Kidney capillary endothelial cell (primary cell): ENCODE measurements at regions not wholly inside any gene's neighbourhood (a gene's known extent, or its start where the extent isn't known, plus 50 kb on each side); places are given as distances from the start of the nearest gene placed in this dataset.
A peak's percentile ranks its signal among the peaks of the same experiment; 100 is the strongest.
"Not testable (repeated sequence)": the region's sequence is repeated elsewhere in the genome, so short reads cannot be mapped to it uniquely, and the experiment has no call there.

Experiments used
- DNase-seq: peaks from one replicate; pipeline ENCODE4 v3.0.0-alpha.2; 2018; ENCODE audit warnings: low spot score

DNA sequence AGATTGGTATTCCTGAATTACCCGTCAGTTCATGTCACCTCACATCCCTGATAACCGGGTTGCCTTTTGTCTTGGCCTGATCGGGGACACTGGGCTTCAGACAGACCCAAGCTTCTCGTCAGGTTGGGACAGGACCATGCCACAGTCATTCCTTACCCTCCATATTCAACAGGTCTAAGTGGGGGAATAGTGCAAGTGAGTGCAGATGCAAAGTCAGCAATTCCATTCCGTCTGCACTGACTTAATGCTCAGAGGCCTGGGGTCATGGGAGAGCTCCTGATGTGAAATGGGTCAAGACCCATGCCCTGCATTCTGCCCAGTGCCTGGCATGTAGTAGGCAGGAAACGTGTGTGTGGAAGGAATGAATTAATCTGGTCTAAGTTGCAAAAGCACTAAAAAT, 95.4 kb upstream of the PITRM1 start:
- DNase-seq = no peak

DNA sequence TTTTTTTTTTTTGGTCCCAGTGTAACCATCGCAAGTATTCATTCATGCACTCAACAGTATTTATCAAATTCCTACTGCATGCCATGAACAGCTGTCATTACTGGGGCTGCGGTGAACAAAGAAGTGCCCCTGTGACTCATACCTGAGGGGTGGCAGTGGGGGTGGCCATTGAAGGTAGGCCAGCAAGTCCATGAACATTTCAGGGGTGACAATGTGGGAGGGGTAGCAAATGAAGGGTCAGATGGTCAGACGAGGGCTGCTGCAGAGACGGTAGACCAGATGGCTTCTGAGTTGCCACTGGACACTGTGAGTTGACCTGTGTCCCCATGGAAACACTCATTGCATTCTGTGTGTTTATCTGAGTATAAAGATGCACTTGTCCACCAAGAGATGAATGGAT, 92.5 kb upstream of the PITRM1 start:
- no peak for DNase-seq

DNA sequence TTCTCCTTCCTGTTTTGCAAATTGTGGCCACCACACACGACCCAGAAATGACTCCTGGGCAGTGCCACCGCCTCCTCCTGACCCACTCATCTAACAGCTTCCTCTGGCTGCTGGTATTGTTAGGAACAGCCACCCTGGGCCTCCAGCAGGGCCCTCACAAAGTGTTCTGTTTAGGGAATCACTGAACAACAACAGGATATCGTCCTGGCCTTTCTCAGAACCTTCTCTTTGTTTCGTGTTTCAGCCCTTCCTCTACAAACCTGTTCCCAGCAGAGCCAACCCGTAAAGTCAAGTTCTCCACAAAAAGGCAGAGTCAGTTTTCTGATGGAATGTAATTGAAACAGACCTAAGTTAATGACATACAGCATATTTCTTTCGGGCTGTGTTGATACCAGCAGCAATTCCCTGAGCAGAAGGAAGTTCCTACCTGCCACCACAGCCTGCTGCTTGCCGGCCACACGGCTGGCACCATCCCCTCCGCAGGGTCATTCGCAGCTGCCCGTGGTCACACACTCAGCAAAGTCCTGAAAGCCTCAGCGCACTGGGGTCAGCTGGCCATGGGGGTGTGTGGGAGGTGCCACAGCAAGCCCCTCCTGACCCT, 91.7 kb upstream of the PITRM1 start:
- DNase-seq = peak; percentile 61

DNA sequence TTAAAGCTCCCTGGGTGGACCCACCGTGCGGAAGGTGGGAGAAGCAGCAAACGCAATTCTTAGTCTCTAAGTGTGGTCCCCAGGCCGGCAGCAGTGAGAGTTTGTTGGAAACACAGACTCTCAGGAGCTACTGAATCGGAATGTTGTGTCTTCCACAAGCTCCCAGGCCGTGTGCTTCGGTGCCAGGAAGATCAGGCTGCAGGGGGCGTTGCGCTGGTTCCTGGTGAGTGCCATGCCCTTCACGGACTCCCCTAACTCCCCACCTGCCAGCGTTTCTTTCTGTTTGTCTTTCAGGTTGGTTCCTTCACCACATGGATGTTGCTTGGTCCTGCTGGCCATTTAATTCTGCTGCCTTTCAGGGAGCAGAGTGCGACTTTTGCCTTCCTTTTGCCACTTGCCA, 91.2 kb upstream of the PITRM1 start:
- no peak for DNase-seq

DNA sequence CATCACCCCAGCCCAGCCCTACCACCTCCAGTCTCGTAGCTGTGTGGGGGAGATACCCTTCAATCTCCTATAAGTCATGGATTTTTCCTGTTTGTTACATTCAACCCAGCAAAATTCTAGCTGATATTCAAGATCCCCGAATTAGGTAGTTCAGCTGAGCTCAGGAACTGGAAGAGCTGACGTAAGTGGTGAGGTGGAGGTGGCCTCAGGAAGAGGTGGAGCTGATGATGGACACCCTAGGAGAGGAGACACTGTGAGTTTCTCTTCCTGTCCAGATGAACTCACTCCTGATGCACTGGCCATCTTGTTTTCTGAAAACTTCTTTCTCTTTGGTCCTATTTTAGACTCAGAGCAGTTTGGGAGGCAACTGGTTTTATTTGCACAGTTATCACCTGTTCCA, 90.5 kb upstream of the PITRM1 start:
- DNase-seq = no peak

DNA sequence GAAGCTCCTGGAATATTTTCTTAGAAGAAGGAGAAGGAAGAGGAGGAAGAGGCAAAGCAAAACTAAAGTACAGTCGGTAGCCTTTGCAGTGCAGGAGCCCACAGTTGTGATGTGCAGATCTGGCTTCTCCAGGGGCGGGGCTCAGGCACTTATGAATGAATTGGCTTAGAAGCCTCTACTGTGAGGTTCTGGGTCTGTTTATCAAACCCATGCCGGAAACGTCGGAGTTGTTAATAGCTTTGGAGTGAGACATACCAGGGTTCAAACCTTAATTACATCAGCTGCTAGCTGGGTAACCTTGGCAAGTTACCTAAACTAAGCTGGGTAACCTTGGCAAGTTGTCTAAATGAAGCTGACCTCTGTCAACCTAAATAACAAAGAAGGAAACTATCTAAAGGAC, 89.3 kb upstream of the PITRM1 start:
- DNase-seq = no peak

DNA sequence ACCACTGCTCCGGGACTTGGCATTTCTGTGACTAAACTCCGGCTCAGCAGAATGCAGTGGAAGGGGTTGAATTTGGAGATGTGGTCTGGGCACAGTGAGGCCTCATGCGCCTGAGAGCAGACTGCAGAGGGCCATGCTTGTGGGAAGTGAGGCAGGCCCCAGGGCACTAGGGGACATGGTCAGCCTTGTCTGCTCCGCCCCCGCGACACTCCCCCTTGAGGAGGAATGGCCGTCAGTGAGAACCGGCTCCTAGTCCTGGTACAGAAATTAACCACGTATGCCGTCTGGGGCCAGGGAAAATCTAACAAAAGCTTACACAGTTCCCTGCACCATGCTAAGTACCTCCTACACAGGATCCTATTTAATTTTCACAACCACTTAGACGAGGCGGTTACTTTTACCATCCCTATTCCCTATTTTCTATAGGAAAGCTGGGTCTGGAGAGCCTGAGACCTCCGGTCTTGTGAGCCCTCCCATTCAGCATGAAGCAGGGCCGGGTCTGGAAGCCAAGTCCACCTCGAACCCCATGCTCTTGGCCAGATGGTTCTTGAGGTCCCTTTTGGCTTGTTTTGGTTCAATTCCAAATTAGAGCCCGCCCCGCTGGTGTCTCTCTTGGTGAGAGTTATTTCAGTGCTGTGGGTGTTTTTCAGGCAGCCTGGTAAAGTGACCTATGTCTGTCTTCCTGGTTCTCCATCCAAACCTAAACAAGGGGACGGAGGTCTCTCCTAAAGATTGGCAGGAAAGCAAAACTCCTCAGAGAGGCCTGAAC, 87.7 kb upstream of the PITRM1 start:
- no peak for DNase-seq

DNA sequence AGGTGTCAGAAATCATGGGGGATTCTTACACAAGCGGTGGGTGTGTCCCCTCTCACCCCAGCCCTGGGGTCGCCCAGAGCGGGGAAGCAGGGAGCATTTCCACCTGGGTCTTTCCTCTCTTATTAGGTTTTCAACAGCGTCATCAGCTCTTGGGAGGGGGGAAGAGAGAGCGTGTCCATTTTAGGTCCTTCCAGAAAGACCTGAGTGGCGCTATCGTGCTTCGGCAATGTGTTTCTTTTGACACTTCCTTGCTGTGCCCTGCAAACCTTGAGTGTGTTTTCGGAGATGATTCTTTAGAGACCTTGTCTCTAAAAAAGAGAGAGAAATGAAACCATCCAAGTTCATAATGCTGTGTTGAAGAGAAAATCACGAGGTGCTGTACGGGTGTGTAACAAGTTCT, 86.9 kb upstream of the PITRM1 start:
- no peak for DNase-seq

DNA sequence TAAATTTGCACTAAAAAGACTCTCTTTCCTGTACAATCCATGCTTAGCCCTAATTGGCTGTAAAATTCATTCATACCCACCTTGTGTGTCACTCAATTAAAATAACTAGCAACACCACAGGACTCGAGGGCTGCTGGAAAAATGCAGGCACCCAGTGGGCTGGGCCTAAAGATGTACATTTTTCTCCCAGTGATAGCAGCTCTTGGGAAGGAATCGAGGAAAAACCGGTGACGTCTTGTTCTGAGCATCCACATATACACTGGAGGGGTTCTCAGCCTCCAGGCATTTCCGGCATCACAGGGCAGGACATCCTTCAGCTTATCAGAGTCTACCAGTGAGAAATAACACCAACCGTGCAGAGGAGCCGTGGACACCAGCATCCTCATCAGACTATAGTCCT, 85.8 kb upstream of the PITRM1 start:
- no peak for DNase-seq

DNA sequence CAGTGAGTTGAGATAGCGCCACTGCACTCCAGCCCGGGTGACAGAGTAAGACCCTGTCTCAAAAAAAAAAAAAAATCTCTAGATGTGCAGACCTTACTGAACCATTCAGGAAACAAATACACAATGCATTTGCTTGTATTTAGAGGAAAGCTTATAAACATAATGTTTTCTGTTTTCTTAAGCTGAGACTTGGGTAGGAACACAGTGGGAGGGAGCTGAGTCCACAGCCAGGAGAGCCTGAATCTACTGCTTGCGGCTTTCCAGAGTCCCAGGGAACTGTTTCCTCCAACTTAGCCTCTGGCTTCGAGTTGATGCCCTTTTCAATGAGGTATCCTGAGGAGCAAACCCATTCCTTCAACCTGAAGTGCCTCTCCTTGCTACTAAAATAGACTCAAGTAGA, 83.0 kb upstream of the PITRM1 start:
- DNase-seq = no peak

DNA sequence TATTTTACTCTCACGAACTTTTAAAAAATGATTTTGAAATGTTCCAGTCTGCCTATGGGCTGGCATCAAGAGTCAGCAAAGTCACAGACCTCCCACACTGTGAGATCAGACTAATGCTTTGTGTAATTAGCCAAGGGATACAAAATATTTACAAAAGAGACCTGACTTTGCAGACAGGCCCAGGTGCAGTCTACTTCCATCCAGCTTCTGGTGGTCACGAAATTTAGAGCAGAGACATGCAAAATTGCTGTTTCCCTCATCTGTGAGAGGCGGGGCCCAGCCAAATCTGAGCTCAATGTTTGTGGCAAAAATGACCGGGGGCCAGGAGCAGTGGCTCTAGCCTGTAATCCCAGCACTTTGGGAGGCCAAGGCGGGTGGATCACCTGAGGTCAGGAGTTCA, 82.5 kb upstream of the PITRM1 start:
- DNase-seq = no peak

DNA sequence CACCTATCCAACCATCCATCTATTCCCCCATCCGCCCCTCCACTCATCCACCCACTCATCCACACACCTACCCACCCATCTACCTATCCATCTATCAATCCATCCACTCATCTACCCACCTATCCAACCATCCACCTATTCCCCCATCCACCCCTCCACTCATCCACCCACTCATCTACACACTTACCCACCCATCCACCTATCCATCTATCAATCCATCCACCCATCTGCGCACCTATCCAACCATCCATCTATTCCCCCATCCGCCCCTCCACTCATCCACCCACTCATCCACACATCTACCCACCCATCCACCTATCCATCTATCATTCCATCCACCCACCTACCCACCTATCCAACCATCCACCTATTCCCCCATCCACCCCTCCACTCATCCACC, 81.4 kb upstream of the PITRM1 start:
- not testable (repeated sequence) for DNase-seq

DNA sequence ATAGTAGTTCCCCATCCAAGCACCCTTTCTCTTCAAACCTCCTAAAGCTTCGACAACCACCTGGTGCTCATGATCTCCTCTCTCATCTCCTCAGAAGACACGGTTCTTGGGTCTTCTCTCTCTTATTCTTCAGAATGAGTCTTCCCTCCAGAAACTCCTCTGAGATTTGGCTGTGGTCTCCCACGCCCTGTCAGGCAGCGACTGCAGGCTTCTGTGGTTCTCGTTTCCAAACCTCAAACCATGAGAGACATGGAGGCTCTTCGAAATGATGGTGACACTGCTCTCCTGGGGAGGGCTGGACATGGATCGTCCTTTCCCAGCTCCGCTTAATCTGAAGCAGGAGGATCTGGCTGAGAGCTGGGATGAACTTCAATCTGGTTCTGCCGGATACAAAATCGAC, 78.6 kb upstream of the PITRM1 start:
- no peak for DNase-seq

DNA sequence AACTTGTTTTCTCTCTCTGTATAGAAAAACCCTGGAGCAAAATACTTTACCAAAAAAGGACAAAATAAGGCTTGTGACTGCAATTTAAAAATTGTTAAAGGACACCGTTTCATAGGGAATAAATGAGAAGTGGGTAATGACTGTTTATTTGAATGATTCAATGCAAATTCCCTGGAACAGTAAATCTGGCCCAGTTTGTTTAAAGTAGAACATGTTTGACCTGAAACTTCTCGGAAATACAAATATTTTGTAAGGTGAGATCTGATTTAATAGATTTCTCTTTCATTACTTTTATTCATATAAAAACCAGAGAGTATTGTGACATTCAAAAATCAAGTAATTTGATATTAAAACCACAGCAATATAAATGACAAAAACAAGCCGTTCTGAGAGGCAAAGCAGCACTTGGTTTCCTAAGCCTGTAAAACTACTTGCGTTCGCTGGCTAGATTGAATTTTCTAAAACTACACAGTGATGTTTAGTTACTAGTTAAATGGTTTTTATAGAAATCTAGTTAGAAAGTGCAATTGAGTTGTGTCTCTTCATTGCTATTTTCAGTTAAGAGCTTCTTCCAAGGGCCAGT, 76.8 kb upstream of the PITRM1 start:
- no peak for DNase-seq

DNA sequence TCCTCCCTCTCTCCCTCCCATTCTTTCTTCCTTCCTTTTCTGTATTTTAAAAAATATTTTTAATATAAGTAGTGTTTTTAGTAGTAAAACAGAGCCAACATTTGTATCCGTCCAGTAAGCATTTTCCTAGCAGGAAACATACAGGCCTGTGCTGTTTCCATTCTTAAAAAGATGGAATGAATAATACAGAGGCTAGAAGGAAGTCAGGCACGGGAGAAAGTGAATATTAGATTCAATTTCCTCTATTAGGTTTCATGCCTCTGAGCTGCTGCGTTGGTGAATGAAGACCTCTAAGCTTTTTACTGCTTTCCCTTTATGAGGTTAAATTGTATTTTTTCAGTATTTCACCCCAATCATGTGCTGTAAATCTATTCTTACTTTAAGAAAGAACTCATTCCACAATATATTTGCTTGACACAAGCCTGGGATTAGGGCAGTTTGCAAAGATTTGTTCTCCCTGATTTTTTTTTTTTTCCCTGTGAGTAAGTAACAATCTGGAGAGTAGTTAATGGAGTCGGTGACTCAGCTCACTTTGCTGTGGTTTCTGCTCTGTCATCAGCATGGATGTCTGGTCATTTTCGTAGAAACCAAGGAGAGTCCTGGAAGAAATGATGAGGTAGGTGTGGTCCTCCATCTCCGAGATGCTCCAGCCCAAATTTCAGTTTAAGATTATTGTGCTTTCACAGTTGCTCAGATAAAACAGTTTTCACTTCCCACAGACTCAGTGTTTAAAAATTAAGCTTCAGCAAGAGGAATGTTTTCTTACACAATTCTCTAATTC, 76.1 kb upstream of the PITRM1 start:
- DNase-seq = peak; percentile 80

DNA sequence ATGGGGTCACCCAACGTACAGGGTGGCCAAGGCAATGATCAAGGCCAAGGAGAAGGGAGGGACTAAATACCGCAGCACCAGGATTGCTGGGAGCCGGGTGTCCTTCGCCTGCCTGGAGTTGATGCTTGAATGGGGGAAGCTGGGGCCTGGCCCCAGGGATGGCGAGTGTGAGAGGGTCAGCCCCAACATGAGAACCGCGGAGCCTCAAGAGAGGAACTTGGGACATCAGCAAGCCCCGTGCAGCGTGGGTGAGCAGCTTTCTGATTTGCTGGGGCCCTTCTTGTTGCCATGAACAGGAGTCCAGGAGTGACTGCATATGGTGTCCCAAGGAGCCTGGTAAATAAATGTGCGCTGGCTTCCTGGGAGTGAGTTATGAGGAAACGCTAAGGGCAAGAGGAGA, 72.8 kb upstream of the PITRM1 start:
- DNase-seq = no peak

DNA sequence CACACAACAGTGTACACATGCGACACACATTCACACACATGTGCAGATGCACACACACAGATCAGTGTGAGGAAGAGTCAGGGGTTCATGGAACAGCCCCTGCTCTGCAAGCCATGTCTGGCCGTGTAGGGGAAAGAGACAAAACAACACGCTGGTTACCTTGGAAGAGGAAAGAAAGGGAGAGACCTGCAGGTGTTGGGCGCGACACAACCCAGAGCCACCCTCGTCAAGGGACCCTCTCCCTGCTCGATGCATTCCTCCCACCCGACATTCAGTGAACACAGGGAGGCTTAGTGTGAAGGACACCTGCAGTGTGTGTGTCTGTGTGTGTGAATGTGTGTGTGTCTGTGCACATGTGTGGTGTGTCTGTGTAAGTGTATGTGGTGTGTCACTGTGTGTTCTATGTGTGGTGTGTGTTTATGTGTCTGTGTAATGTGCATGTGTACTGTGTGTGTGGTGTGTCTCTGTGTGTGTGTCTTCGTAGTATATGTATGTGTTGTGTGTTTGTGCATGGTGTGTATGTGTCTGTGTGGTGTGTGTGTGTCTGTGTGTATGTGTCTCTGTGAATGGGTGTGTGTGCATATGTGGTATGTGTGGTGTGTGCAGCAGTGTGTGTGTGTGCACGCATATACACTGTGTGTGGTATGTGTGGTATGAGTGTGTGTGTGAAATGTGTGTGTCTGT, 69.5 kb upstream of the PITRM1 start:
- DNase-seq = no peak

DNA sequence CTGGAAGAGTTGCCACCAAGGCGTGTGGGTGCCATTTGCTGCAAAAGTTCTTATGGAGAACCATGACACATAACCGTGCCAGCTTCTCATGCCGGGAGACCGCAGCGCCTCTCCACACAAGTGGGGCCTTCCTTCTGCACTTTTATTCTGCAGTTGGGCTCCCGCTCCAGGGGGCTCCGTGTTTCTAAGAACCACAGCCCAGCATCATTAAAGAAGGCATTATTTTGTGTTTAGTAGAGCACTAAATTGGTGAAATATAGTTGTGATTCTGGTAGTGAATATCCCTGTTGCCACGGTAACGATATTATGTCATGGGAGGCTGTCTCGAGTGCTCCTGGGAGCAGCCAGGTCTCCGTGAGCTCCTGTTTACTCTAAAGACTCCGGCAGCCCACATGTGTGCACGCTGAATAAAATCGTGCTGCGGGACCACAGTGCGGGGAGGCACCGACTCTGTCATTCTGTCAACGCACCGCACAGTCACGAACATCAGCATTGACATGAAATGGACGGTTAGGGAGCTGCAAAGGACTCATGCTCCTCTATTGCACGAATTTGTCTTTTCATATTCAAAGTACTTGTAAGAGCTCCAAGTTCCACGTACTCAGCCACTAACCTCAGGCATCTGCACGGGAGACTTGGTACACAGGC, 68.8 kb upstream of the PITRM1 start:
- no peak for DNase-seq

DNA sequence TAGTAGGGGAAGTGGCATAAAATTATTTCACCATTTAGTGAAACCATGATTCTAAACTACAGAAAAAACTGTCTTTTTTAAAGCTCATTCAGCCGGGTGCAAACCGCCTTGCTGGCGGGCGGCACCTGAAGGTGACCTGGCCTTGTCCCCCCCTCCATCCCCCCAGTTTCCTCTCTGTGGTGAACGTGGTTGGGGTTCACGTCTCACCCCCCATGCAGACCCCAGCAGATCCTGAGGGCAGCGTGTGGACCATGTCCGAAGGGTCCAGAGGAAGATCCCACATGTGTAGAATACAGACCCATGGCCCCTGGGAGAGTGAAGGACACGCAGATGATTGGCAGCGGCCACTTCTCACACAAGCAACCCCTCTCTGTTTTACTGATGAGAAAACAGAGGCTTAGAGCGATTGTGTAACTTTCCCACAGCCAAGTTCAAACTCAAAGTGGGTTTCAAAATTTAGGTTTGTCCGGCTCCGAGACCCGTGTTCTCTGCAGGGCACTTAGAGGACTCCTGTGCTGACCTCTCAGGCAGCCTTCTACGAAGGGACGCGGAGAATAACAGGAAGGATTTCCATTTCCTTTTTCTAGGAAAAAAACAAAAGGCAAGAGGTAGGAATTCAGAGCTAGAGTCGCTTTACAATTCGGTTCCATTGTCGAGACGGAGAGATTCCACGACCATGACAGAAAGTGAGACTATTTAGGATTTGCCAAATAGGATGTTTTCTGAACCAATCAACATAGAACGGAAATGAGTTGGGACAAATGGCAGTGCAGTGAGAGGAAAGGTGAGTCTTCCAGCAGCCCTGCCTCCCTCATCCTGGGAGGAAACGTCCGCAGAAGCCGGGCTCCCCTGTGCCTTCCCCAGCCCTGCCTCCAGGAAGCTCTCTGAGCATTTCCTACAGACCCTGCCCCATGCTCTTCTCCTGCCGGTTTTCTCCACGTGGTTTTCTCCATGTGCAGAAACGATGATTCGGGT, 67.6 kb upstream of the PITRM1 start:
- DNase-seq = peak; percentile 90

DNA sequence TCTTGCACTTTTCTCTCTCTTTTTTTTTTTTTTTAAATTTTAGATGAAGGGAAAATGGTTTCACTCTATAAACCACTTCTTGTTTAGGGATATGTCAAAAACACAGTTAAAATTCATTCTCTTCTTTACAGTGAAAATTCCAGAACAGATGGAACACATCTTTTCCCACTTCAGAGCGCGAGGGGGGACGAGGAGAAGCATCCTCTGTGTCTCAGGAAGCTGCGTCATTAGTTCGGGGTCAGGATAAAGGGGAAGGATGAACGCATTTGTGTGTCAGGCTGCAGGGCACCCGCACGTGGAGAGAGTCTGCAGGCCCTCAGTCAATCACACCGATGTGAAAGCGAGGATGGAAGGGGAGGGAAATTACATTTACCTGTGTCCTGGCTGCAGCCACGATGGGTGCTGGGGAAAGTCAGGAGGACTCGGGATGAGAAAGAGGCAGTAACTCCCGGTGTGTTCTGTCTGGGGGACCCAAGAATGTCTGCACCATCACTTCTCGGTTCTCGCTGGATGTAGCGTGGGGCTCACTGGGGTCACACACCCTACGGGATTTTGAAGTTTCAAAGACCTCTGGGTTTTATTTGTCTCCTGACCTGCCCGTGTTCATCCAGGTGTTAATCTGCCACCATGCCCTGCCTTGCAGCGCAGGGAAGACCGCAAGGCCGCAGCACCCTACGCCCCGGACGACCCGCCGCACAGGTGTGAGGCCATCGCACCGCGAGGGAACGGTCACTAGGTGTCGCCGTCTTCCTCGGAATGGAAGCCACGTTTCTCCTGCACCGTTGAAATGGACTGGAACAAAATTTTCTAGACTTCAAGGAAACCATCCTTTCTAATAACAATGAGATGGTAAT, 66.7 kb upstream of the PITRM1 start:
- peak; percentile 80 for DNase-seq
